Activated CD8-positive, alpha-beta T cell treated with anti-CD3 and anti-CD28 coated beads, Interleukin-2, amount 10 ng/mL, durations not matched to agents 7 days and 5 days (primary cell): ENCODE measurements at regions not wholly inside any gene's neighbourhood (a gene's known extent, or its start where the extent isn't known, plus 50 kb on each side); places are given as distances from the start of the nearest gene placed in this dataset.

Experiments
- ATAC-seq: fragments of 150-1000 bp; cut with Tn5 transposase; one replicate; pipeline ENCODE4 v1.10.0; 2021; ENCODE audit warnings: moderate library complexity
- CTCF ChIA-PET: fragments of 350-600 bp; sonication (Branson Sonifier 250); formaldehyde crosslinking; loops from one replicate; lab custom pipeline; 2021; ENCODE audit warnings: antibody characterized with exemption; lab: Charles Lee
- POLR2A ChIA-PET: fragments of 350-600 bp; sonication (Branson Sonifier 250); formaldehyde crosslinking; loops from one replicate; lab custom pipeline; 2021; ENCODE audit warnings: antibody characterized with exemption; lab: Charles Lee
- DNase-seq: peaks from one replicate; pipeline ENCODE4 v3.0.0-alpha.2; 2020
- H3K27ac Mint-ChIP-seq: one replicate; pipeline ENCODE4 v1.8.0; 2021; ENCODE audit warnings: mild to moderate bottlenecking, mixed read lengths
- H3K27me3 Mint-ChIP-seq: one replicate; pipeline ENCODE4 v1.8.0; 2021; ENCODE audit warnings: low read depth, mixed read lengths
- H3K36me3 Mint-ChIP-seq: one replicate; pipeline ENCODE4 v1.8.0; 2021; ENCODE audit warnings: low read depth, mixed read lengths
- H3K4me1 Mint-ChIP-seq: one replicate; pipeline ENCODE4 v1.8.0; 2021; ENCODE audit warnings: low read depth, mixed read lengths
- H3K4me3 Mint-ChIP-seq: one replicate; pipeline ENCODE4 v1.8.0; 2021; ENCODE audit warnings: mild to moderate bottlenecking, mixed read lengths
- H3K9me3 Mint-ChIP-seq: one replicate; pipeline ENCODE4 v1.8.0; 2022; ENCODE audit warnings: mixed read lengths; ENCODE audit not compliant: insufficient read depth

- Mint-ChIP-seq H3K4me1 (no peaks in the 10 kb centered on the region), H3K27ac (no peak overlapping the region), H3K9me3 (no peaks in the 10 kb centered on the region), H3K27me3 (no peaks in the 10 kb centered on the region), H3K4me3 (no peak overlapping the region), H3K36me3 (no peaks in the 10 kb centered on the region)
- CTCF ChIA-PET = no interaction called here
- POLR2A ChIA-PET = no interaction called here
- ATAC-seq (no peak), DNase-seq (no peak)
Measured at GRCh38 chr4:182015893-182016292, 227.3 kb upstream of the TENM3 start.

DNA sequence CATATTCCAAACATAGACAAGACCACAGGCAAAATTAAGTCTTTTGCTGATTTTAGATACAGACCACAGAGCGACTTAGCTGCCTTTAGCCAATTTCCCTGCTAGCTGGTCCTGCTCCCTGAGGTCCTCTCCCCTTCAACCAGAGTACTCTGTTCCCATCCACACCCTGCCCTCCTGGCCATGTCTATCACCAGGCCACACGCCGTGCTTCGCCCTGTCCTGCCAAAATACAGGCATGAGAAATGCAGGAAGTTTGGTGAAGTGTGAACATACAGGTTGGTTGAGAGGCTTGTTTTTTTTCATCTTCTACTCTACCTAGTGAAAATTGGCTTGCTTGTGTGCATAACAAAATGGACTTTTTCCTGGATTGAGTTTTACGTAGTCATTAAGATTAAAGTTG is 226.2 kb upstream of the TENM3 start:
- ATAC-seq = no peak
- POLR2A ChIA-PET = no interaction called here

DNA sequence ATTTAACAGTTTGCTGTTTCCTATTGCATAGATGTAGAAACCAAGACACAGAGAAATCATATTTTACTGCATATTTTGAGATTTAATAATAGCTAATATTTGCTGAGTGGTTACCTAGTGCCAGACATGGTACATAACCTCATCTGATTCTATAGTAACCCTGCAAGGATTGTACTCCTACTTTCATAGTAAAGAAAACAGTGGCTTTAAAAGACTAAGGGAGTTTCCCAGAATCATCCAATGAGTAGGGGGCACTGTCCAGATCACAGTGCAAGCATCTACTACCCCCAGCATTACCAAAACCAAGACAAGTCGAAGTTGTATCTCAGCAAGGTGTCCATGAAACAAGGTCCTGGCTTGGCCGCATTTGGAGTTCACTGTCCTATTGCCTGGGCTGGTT is 224.5 kb upstream of the TENM3 start:
- Mint-ChIP-seq H3K27ac (no peak overlapping the region), H3K4me1 (no peaks in the 10 kb centered on the region)
- CTCF ChIA-PET = no interaction called here

More for the DNA sequence above, 226.2 kb upstream of the TENM3 start:
- CTCF ChIA-PET = no interaction called here
- Mint-ChIP-seq H3K9me3 (peaks cover 4% of the 10 kb centered on the region), H3K36me3 (no peaks in the 10 kb centered on the region), H3K4me1 (no peaks in the 10 kb centered on the region), H3K27ac (no peak overlapping the region), H3K27me3 (no peaks in the 10 kb centered on the region), H3K4me3 (no peak overlapping the region)
- DNase-seq = no peak

GRCh38 chr4:182019148-182019652 is 224.0 kb upstream of the TENM3 start:
- no peak for DNase-seq
- ChIA-PET CTCF (no interaction called here), POLR2A (no interaction called here)
- peaks cover 4% of the 10 kb centered on the region for H3K9me3 Mint-ChIP-seq
- H3K27ac Mint-ChIP-seq = no peak overlapping the region
- H3K4me3 Mint-ChIP-seq = no peak overlapping the region
- no peaks in the 10 kb centered on the region for H3K4me1 Mint-ChIP-seq
- ATAC-seq = no peak
- H3K27me3 Mint-ChIP-seq = no peaks in the 10 kb centered on the region
- no peaks in the 10 kb centered on the region for H3K36me3 Mint-ChIP-seq

More for the DNA sequence above, 224.5 kb upstream of the TENM3 start:
- no peak overlapping the region for H3K4me3 Mint-ChIP-seq
- H3K9me3 Mint-ChIP-seq = peaks cover 4% of the 10 kb centered on the region
- ATAC-seq (no peak), DNase-seq (no peak)
- H3K36me3 Mint-ChIP-seq = no peaks in the 10 kb centered on the region
- no peaks in the 10 kb centered on the region for H3K27me3 Mint-ChIP-seq
- POLR2A ChIA-PET = no interaction called here

DNA sequence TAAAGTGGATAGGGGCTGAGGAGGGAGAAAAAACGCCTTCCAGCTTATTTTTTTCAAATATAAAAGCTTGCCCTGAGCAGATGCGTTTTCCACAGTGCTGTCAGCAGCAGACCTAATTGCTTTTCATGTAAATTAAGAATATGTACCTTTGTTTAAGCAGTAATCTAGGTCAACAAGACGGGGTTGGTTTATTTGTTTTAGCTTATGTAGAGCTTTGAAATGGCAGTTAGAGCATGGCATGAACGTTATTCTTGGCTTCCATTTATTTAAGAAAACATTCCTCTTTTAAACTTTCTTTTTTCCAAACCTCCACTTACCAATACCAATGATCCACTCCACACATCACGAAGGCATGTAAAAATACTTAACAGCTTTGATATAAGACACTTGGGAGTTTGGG is 220.3 kb upstream of the TENM3 start:
- no peak for ATAC-seq

DNA sequence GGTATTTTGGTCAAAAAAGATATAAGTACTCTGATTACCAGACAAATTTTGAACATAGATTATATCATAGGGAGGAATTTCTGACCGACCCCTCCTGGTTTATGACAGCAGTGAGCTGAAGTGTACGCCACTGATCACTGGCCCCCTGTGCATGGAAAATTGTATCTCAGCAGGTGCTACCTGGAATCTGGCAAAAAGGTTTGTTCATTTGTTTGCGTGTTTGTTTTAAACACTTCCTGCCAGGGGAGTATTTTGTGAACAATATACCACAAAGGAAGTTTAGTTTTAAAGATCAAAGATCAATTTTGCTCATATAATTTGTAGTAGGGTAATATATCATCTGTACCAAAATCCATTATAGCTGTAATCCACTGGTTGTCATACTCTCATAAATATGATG is 219.7 kb upstream of the TENM3 start:
- POLR2A ChIA-PET = no interaction called here
- H3K9me3 Mint-ChIP-seq = peaks cover 4% of the 10 kb centered on the region
- no peak overlapping the region for H3K27ac Mint-ChIP-seq
- CTCF ChIA-PET = interaction anchor here (1.1 kb wide), 1 partner anchor 20 kb away, joined by 3 read pairs; no protein-coding TSS in a partner anchor
- ATAC-seq (no peak), DNase-seq (no peak)
- no peaks in the 10 kb centered on the region for H3K27me3 Mint-ChIP-seq
- H3K36me3 Mint-ChIP-seq = no peaks in the 10 kb centered on the region
- H3K4me1 Mint-ChIP-seq = no peaks in the 10 kb centered on the region
- H3K4me3 Mint-ChIP-seq = no peak overlapping the region

More for the DNA sequence above, 220.3 kb upstream of the TENM3 start:
- ChIA-PET POLR2A (no interaction called here), CTCF (interaction anchor here (1.1 kb wide), 1 partner anchor 19 kb away, joined by 3 read pairs; no protein-coding TSS in a partner anchor)
- no peak overlapping the region for H3K27ac Mint-ChIP-seq
- H3K4me3 Mint-ChIP-seq = no peak overlapping the region
- peaks cover 4% of the 10 kb centered on the region for H3K9me3 Mint-ChIP-seq
- no peaks in the 10 kb centered on the region for H3K27me3 Mint-ChIP-seq
- no peaks in the 10 kb centered on the region for H3K36me3 Mint-ChIP-seq
- H3K4me1 Mint-ChIP-seq = no peaks in the 10 kb centered on the region
- no peak for DNase-seq

DNA sequence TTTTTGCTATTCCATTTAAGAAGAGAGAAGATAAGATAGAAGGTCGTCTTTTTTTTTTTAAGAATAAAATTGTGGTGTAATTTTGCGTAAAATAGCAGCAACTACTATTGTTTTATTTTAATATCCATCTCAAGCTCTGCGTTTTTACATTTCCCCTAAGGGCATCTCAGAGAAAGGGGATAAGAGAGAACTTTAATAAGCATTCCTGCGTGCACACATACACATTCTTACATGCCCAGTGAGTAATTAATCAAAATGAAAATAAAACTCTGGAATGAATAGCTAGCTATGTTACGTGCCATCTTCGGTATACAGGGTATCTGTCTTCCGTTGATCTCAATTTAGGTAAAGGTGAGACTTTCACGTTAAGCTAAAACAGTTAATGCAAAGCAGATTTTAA is 200.3 kb upstream of the TENM3 start:
- ChIA-PET CTCF (no interaction called here), POLR2A (no interaction called here)
- DNase-seq (no peak), ATAC-seq (no peak)
- H3K9me3 Mint-ChIP-seq = no peaks in the 10 kb centered on the region
- no peak overlapping the region for H3K27ac Mint-ChIP-seq
- H3K4me1 Mint-ChIP-seq = no peaks in the 10 kb centered on the region
- H3K27me3 Mint-ChIP-seq = no peaks in the 10 kb centered on the region
- H3K36me3 Mint-ChIP-seq = no peaks in the 10 kb centered on the region
- H3K4me3 Mint-ChIP-seq = no peak overlapping the region

- ChIA-PET POLR2A (no interaction called here), CTCF (no interaction called here)
- no peaks in the 10 kb centered on the region for H3K27me3 Mint-ChIP-seq
- no peak overlapping the region for H3K27ac Mint-ChIP-seq
- no peaks in the 10 kb centered on the region for H3K9me3 Mint-ChIP-seq
- DNase-seq = no peak
- no peak for ATAC-seq
- H3K4me1 Mint-ChIP-seq = no peaks in the 10 kb centered on the region
- H3K36me3 Mint-ChIP-seq = no peaks in the 10 kb centered on the region
- H3K4me3 Mint-ChIP-seq = no peak overlapping the region
Measured at GRCh38 chr4:182048871-182049270, 194.3 kb upstream of the TENM3 start.

- H3K36me3 Mint-ChIP-seq = no peaks in the 10 kb centered on the region
Measured at GRCh38 chr4:182056866-182057265, 186.3 kb upstream of the TENM3 start.

DNA sequence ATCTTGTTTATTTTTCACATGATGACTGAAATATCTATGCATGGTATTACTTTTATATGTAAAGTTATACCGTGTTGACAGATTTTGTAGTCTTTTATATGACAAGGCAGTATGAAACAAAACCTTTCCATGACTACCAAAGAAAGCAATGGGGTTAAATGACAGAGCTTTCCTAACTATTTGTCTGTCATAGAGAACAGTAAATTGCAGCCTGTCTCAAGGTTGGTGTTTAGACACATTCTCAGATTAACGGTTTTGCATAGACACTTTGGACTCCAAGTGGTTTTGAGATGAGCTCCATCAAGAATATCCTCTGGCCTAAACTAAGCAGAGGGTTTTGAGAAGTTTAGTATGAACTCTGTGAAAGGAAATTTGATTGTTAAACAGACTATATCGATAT is 180.7 kb upstream of the TENM3 start:
- no peak overlapping the region for H3K27ac Mint-ChIP-seq
- POLR2A ChIA-PET = no interaction called here
- H3K9me3 Mint-ChIP-seq = no peaks in the 10 kb centered on the region
- ATAC-seq = no peak
- H3K27me3 Mint-ChIP-seq = no peaks in the 10 kb centered on the region
- no peaks in the 10 kb centered on the region for H3K4me1 Mint-ChIP-seq
- no peak overlapping the region for H3K4me3 Mint-ChIP-seq
- DNase-seq = no peak
- H3K36me3 Mint-ChIP-seq = no peaks in the 10 kb centered on the region
- CTCF ChIA-PET = no interaction called here

More at GRCh38 chr4:182056866-182057265, 186.3 kb upstream of the TENM3 start:
- ATAC-seq = no peak
- Mint-ChIP-seq H3K27ac (no peak overlapping the region), H3K9me3 (no peaks in the 10 kb centered on the region), H3K4me1 (no peaks in the 10 kb centered on the region), H3K27me3 (no peaks in the 10 kb centered on the region), H3K4me3 (no peak overlapping the region)
- CTCF ChIA-PET = no interaction called here
- no peak for DNase-seq
- POLR2A ChIA-PET = no interaction called here

DNA sequence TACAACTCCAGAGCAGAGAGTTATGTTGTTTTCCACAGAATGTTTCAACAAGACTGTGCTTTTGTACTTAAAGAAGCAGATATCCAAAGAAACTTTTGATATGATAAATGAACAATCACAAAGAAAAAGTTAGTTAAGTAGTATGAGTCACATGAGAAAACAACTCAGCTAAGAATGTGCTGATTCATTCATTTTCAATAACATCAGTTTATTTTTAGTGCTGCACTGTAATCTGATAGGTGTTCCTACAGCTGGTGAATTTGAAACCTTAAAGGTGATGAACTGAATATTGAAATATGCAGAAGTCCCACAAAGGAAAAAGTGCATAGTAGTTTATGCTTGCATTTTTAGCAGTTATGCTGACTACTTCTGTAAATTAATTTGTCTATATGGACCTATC is 180.3 kb upstream of the TENM3 start:
- DNase-seq = no peak
- Mint-ChIP-seq H3K36me3 (no peaks in the 10 kb centered on the region), H3K27me3 (no peaks in the 10 kb centered on the region), H3K27ac (no peak overlapping the region), H3K9me3 (no peaks in the 10 kb centered on the region), H3K4me3 (no peak overlapping the region), H3K4me1 (no peaks in the 10 kb centered on the region)
- no peak for ATAC-seq
- ChIA-PET POLR2A (no interaction called here), CTCF (no interaction called here)

DNA sequence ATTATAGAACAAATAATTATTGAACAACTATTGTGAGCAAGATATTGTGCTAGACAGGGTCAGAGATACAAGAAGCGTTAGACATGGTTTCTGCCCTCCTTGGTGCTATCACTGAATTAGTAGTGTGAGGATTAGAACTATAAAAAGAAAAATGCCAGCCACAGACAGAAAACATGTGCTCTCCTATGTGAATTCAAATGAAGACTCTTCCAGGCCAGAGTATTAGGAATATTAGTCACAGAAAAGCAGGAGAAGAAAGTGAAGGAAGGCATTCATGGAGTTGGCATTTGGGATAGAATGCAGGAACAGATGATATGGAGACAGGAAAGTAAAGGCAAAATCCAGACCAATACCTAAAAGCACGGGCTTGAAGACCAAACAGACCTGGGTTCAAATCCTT is 179.6 kb upstream of the TENM3 start:
- H3K9me3 Mint-ChIP-seq = no peaks in the 10 kb centered on the region

GRCh38 chr4:182065255-182065654 is 177.9 kb upstream of the TENM3 start:
- no peaks in the 10 kb centered on the region for H3K36me3 Mint-ChIP-seq
- no peaks in the 10 kb centered on the region for H3K9me3 Mint-ChIP-seq
- no peak overlapping the region for H3K4me3 Mint-ChIP-seq
- POLR2A ChIA-PET = no interaction called here
- DNase-seq = no peak
- no peak for ATAC-seq
- no peak overlapping the region for H3K27ac Mint-ChIP-seq
- no peaks in the 10 kb centered on the region for H3K4me1 Mint-ChIP-seq
- CTCF ChIA-PET = no interaction called here
- no peaks in the 10 kb centered on the region for H3K27me3 Mint-ChIP-seq

More for the DNA sequence above, 179.6 kb upstream of the TENM3 start:
- ChIA-PET CTCF (no interaction called here), POLR2A (no interaction called here)
- DNase-seq (no peak), ATAC-seq (no peak)
- Mint-ChIP-seq H3K36me3 (no peaks in the 10 kb centered on the region), H3K27me3 (no peaks in the 10 kb centered on the region), H3K27ac (no peak overlapping the region), H3K4me3 (no peak overlapping the region), H3K4me1 (no peaks in the 10 kb centered on the region)
